Fibroblast of villous mesenchyme (primary cell): ENCODE measurements at regions not wholly inside any gene's neighbourhood (a gene's known extent, or its start where the extent isn't known, plus 50 kb on each side); places are given as distances from the start of the nearest gene placed in this dataset. TPM values are rescaled to one million over a fixed set of nuclear protein-coding genes. Genes with fewer than 3 reads are reported as not detected.

Experiments
- DNase-seq: peaks from one replicate; pipeline ENCODE4 v3.0.0-alpha.2; 2010; ENCODE audit warnings: low read depth
- H3K4me3 ChIP-seq: 2 replicates; pipeline ENCODE4 v1.5.1; 2011; ENCODE audit warnings: low read depth, mild to moderate bottlenecking, low read length
- small RNA-seq: library from RNA; depleted of rRNA; stranded (forward); fragments of <200 nt; gene quantifications from one replicate; pipeline ENCODE3, GENCODE V24; 2012
- TF ChIP-seq, protein P1 (sequence below): IDR thresholded peaks from 2 replicates; pipeline ENCODE4 v1.5.1; 2012; ENCODE audit warnings: low read depth, mild to moderate bottlenecking, low read length; ENCODE audit not compliant: insufficient read depth

GRCh38 chrX:43592597-43592996 is 63.5 kb upstream of the MAOA start:
- no peak for DNase-seq
- TF ChIP-seq, protein P1, sequence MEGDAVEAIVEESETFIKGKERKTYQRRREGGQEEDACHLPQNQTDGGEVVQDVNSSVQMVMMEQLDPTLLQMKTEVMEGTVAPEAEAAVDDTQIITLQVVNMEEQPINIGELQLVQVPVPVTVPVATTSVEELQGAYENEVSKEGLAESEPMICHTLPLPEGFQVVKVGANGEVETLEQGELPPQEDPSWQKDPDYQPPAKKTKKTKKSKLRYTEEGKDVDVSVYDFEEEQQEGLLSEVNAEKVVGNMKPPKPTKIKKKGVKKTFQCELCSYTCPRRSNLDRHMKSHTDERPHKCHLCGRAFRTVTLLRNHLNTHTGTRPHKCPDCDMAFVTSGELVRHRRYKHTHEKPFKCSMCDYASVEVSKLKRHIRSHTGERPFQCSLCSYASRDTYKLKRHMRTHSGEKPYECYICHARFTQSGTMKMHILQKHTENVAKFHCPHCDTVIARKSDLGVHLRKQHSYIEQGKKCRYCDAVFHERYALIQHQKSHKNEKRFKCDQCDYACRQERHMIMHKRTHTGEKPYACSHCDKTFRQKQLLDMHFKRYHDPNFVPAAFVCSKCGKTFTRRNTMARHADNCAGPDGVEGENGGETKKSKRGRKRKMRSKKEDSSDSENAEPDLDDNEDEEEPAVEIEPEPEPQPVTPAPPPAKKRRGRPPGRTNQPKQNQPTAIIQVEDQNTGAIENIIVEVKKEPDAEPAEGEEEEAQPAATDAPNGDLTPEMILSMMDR, result no peak

GRCh38 chrX:43595931-43596330 is 60.2 kb upstream of the MAOA start:
- DNase-seq, result no peak
- TF ChIP-seq, protein P1, result no peak
- no peak overlapping the region for H3K4me3 ChIP-seq

More at GRCh38 chrX:43592597-43592996, 63.5 kb upstream of the MAOA start:
- H3K4me3 ChIP-seq, result no peak overlapping the region

- DNase-seq, result no peak
- no peak overlapping the region for H3K4me3 ChIP-seq
- TF ChIP-seq, protein P1, result no peak
Measured at GRCh38 chrX:43604753-43605152, 51.3 kb upstream of the MAOA start.

- H3K4me3 ChIP-seq, result no peak overlapping the region
- TF ChIP-seq, protein P1, result no peak
- no peak for DNase-seq
Measured at GRCh38 chrX:43605351-43605750, 50.7 kb upstream of the MAOA start.

Small RNA genes in the stretch of these regions (small RNA-seq; reads per million reads assigned to genes)
- gene AL451086.1, result not detected
